IPS-NIHi11 (cell line): ENCODE measurements at regions not wholly inside any gene's neighbourhood (a gene's known extent, or its start where the extent isn't known, plus 50 kb on each side); places are given as distances from the start of the nearest gene placed in this dataset.
"Not testable (repeated sequence)": the region's sequence is repeated elsewhere in the genome, so short reads cannot be mapped to it uniquely, and the experiment has no call there.

Source experiments
- DNase-seq: peaks from one replicate; pipeline ENCODE4 v3.0.0; 2012; ENCODE audit warnings: mixed read lengths, low spot score

GRCh38 chr9:105022545-105022944 is 94.6 kb upstream of the ABCA1 start:
- not testable (repeated sequence) for DNase-seq

GRCh38 chr9:105023788-105024187 is 95.8 kb upstream of the ABCA1 start:
- no peak for DNase-seq

GRCh38 chr9:105024529-105024928 is 96.6 kb upstream of the ABCA1 start:
- DNase-seq, result no peak

- DNase-seq, result no peak
Measured at GRCh38 chr9:105026451-105026850, 98.5 kb upstream of the ABCA1 start.

- no peak for DNase-seq
Measured at GRCh38 chr9:105027084-105027483, 99.1 kb upstream of the ABCA1 start.

GRCh38 chr9:105030285-105030684 is 102.3 kb upstream of the ABCA1 start:
- DNase-seq, result no peak

GRCh38 chr9:105037139-105037538 is 109.2 kb upstream of the ABCA1 start:
- DNase-seq, result no peak

- no peak for DNase-seq
Measured at GRCh38 chr9:105038051-105038450, 110.1 kb upstream of the ABCA1 start.

GRCh38 chr9:105039175-105039799 is 111.3 kb upstream of the ABCA1 start:
- DNase-seq, result no peak

- no peak for DNase-seq
Measured at GRCh38 chr9:105043370-105043936, 115.5 kb upstream of the ABCA1 start.

GRCh38 chr9:105044518-105044917 is 116.6 kb upstream of the ABCA1 start:
- DNase-seq, result no peak

- DNase-seq, result no peak
Measured at GRCh38 chr9:105046907-105047741, 119.2 kb upstream of the ABCA1 start.

- no peak for DNase-seq
Measured at GRCh38 chr9:105047742-105048041, 119.7 kb upstream of the ABCA1 start.

GRCh38 chr9:105048331-105048730 is 120.4 kb upstream of the ABCA1 start:
- no peak for DNase-seq

GRCh38 chr9:105050296-105050695 is 122.3 kb upstream of the ABCA1 start:
- no peak for DNase-seq

- DNase-seq, result no peak
Measured at GRCh38 chr9:105051897-105052296, 123.9 kb upstream of the ABCA1 start.

- DNase-seq, result no peak
Measured at GRCh38 chr9:105052346-105052745, 124.4 kb upstream of the ABCA1 start.

GRCh38 chr9:105053209-105053652 is 125.3 kb upstream of the ABCA1 start:
- DNase-seq, result no peak

- no peak for DNase-seq
Measured at GRCh38 chr9:105054491-105054890, 126.5 kb upstream of the ABCA1 start.

- no peak for DNase-seq
Measured at GRCh38 chr9:105055917-105056316, 128.0 kb upstream of the ABCA1 start.

- DNase-seq, result no peak
Measured at GRCh38 chr9:105057551-105057950, 129.6 kb upstream of the ABCA1 start.

GRCh38 chr9:105059252-105059651 is 131.3 kb upstream of the ABCA1 start:
- no peak for DNase-seq

- no peak for DNase-seq
Measured at GRCh38 chr9:105062222-105062855, 134.4 kb upstream of the ABCA1 start.
